ENCODE measurements at regions not wholly inside any gene's neighbourhood (a gene's known extent, or its start where the extent isn't known, plus 50 kb on each side); places are given as distances from the start of the nearest gene placed in this dataset.

- TF ChIP-seq, protein P1, sequence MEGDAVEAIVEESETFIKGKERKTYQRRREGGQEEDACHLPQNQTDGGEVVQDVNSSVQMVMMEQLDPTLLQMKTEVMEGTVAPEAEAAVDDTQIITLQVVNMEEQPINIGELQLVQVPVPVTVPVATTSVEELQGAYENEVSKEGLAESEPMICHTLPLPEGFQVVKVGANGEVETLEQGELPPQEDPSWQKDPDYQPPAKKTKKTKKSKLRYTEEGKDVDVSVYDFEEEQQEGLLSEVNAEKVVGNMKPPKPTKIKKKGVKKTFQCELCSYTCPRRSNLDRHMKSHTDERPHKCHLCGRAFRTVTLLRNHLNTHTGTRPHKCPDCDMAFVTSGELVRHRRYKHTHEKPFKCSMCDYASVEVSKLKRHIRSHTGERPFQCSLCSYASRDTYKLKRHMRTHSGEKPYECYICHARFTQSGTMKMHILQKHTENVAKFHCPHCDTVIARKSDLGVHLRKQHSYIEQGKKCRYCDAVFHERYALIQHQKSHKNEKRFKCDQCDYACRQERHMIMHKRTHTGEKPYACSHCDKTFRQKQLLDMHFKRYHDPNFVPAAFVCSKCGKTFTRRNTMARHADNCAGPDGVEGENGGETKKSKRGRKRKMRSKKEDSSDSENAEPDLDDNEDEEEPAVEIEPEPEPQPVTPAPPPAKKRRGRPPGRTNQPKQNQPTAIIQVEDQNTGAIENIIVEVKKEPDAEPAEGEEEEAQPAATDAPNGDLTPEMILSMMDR (IDR thresholded peaks at IDR 0.05 in 2 of 3, conservative IDR thresholded peaks at IDR 0.05 in 1 of 3; ENCODE audit: borderline replicate concordance in 1 of 3, insufficient read depth in 1 of 3, low read depth in 2 of 3, low read length in 2 of 3), result no peak
- no peak for TF ChIP-seq YY1 (IDR thresholded peaks at IDR 0.05; ENCODE audit: extremely low read depth, insufficient replicate concordance, low read depth, low read length)
- TF ChIP-seq ZNF274 (IDR thresholded peaks at IDR 0.05; ENCODE audit: low read depth, low read length), result no peak
- no peak for TF ChIP-seq EZH2 (IDR thresholded peaks at IDR 0.05)
- no peak for TF ChIP-seq POLR2A (IDR thresholded peaks at IDR 0.05; ENCODE audit: borderline replicate concordance, extremely low read depth, insufficient read depth, insufficient read length)
- TF ChIP-seq EZH2phosphoT487 (IDR thresholded peaks at IDR 0.05; ENCODE audit: borderline replicate concordance), result no peak
- TF ChIP-seq JUND (IDR thresholded peaks at IDR 0.05), result no peak
Measured at GRCh38 chr22:49152939-49153770, 674.5 kb downstream of the BRD1 start.
